ENCODE measurements at regions not wholly inside any gene's neighbourhood (a gene's known extent, or its start where the extent isn't known, plus 50 kb on each side); places are given as distances from the start of the nearest gene placed in this dataset.

- TF ChIP-seq CTCF (IDR thresholded peaks at IDR 0.05; ENCODE audit: insufficient read depth, low read length, poor library complexity, severe bottlenecking) = no peak
Observed at GRCh38 chr2:150931451-150931850, 330.2 kb downstream of the RBM43 start.

GRCh38 chr2:150925611-150926010 is 336.1 kb downstream of the RBM43 start:
- Histone ChIP-seq H3K4me3 (replicated peaks; ENCODE audit: low read depth, low read length) (no peak overlapping the region), H3K27me3 (replicated peaks; ENCODE audit: control insufficient read depth, insufficient read depth, low read length) (no peaks in the 10 kb centered on the region), H3K36me3 (ENCODE audit: control insufficient read depth, insufficient read depth, low read length) (no peaks in the 10 kb centered on the region)
- no peak for DNase-seq (ENCODE audit: extremely low read depth, insufficient read length)
- no peak for TF ChIP-seq CTCF (IDR thresholded peaks at IDR 0.05; ENCODE audit: insufficient read depth, low read length, poor library complexity, severe bottlenecking)

More at GRCh38 chr2:150931451-150931850, 330.2 kb downstream of the RBM43 start:
- Histone ChIP-seq H3K27me3 (replicated peaks; ENCODE audit: control insufficient read depth, insufficient read depth, low read length) (no peaks in the 10 kb centered on the region), H3K36me3 (ENCODE audit: control insufficient read depth, insufficient read depth, low read length) (no peaks in the 10 kb centered on the region), H3K4me3 (replicated peaks; ENCODE audit: low read depth, low read length) (no peak overlapping the region)
- no peak for DNase-seq (ENCODE audit: extremely low read depth, insufficient read length)

GRCh38 chr2:150924878-150925277 is 336.8 kb downstream of the RBM43 start:
- no peak for TF ChIP-seq CTCF (IDR thresholded peaks at IDR 0.05; ENCODE audit: insufficient read depth, low read length, poor library complexity, severe bottlenecking)
- no peaks in the 10 kb centered on the region for H3K36me3 ChIP-seq (ENCODE audit: control insufficient read depth, insufficient read depth, low read length)
- DNase-seq (ENCODE audit: extremely low read depth, insufficient read length) = no peak
- H3K27me3 ChIP-seq (replicated peaks; ENCODE audit: control insufficient read depth, insufficient read depth, low read length) = no peaks in the 10 kb centered on the region
- no peak overlapping the region for H3K4me3 ChIP-seq (replicated peaks; ENCODE audit: low read depth, low read length)

- TF ChIP-seq CTCF (IDR thresholded peaks at IDR 0.05; ENCODE audit: insufficient read depth, low read length, poor library complexity, severe bottlenecking) = no peak
- no peaks in the 10 kb centered on the region for H3K27me3 ChIP-seq (replicated peaks; ENCODE audit: control insufficient read depth, insufficient read depth, low read length)
- no peaks in the 10 kb centered on the region for H3K36me3 ChIP-seq (ENCODE audit: control insufficient read depth, insufficient read depth, low read length)
- H3K4me3 ChIP-seq (replicated peaks; ENCODE audit: low read depth, low read length) = no peak overlapping the region
- DNase-seq (ENCODE audit: extremely low read depth, insufficient read length) = no peak
Observed at GRCh38 chr2:150919901-150920300, 341.8 kb downstream of the RBM43 start.

GRCh38 chr2:150917961-150918713 is 343.5 kb downstream of the RBM43 start:
- DNase-seq (ENCODE audit: extremely low read depth, insufficient read length) = no peak
- TF ChIP-seq CTCF (IDR thresholded peaks at IDR 0.05; ENCODE audit: insufficient read depth, low read length, poor library complexity, severe bottlenecking) = no peak
- no peaks in the 10 kb centered on the region for H3K27me3 ChIP-seq (replicated peaks; ENCODE audit: control insufficient read depth, insufficient read depth, low read length)
- H3K36me3 ChIP-seq (ENCODE audit: control insufficient read depth, insufficient read depth, low read length) = no peaks in the 10 kb centered on the region
- H3K4me3 ChIP-seq (replicated peaks; ENCODE audit: low read depth, low read length) = no peak overlapping the region

All from GM06990 (cell line).